Neural crest cell (in vitro differentiated cells): ENCODE measurements at regions not wholly inside any gene's neighbourhood (a gene's known extent, or its start where the extent isn't known, plus 50 kb on each side); places are given as distances from the start of the nearest gene placed in this dataset.

ENCODE experiments used
- DNase-seq: peaks from one replicate; pipeline ENCODE4 v3.0.0; 2021; ENCODE audit warnings: low read depth, mixed read lengths, low spot score
- H3K27ac Mint-ChIP-seq: one replicate; pipeline ENCODE4 v1.8.0; 2021; ENCODE audit warnings: mild to moderate bottlenecking, mixed read lengths; ENCODE audit not compliant: unreplicated experiment
- H3K27me3 Mint-ChIP-seq: 2 replicates; pipeline ENCODE4 v1.8.0; 2021; ENCODE audit warnings: low read depth, mild to moderate bottlenecking, mixed read lengths
- H3K36me3 Mint-ChIP-seq: 2 replicates; pipeline ENCODE4 v1.8.0; 2021; ENCODE audit warnings: low read depth, mild to moderate bottlenecking, mixed read lengths
- H3K4me1 Mint-ChIP-seq: 2 replicates; pipeline ENCODE4 v1.8.0; 2021; ENCODE audit warnings: mixed read lengths
- H3K4me3 Mint-ChIP-seq: one replicate; pipeline ENCODE4 v1.8.0; 2021; ENCODE audit warnings: mild to moderate bottlenecking, mixed read lengths
- H3K9me3 Mint-ChIP-seq: 2 replicates; pipeline ENCODE4 v1.8.0; 2021; ENCODE audit warnings: mixed read lengths
- CTCF ChIP-seq: fragments of 200-600 bp; sonication (generic); conservative IDR thresholded peaks from 2 replicates; pipeline ENCODE4 v1.5.0; 2021; ENCODE audit warnings: antibody characterized with exemption, mild to moderate bottlenecking

GRCh38 chr20:16124491-16124890, 448.8 kb downstream of the KIF16B start:
- Mint-ChIP-seq H3K4me1 (no peaks in the 10 kb centered on the region), H3K9me3 (peaks cover 4% of the 10 kb centered on the region), H3K27me3 (no peaks in the 10 kb centered on the region), H3K27ac (no peak overlapping the region), H3K36me3 (no peaks in the 10 kb centered on the region), H3K4me3 (no peak overlapping the region)
- TF ChIP-seq CTCF: no peak
- no peak for DNase-seq

GRCh38 chr20:16123623-16124022, 449.6 kb downstream of the KIF16B start:
- DNase-seq: no peak
- TF ChIP-seq CTCF: no peak
- H3K4me3 Mint-ChIP-seq: no peak overlapping the region
- H3K4me1 Mint-ChIP-seq: no peaks in the 10 kb centered on the region
- H3K27me3 Mint-ChIP-seq: no peaks in the 10 kb centered on the region
- peaks cover 4% of the 10 kb centered on the region for H3K9me3 Mint-ChIP-seq
- H3K36me3 Mint-ChIP-seq: no peaks in the 10 kb centered on the region
- H3K27ac Mint-ChIP-seq: no peak overlapping the region

- no peak for TF ChIP-seq CTCF
- H3K27me3 Mint-ChIP-seq: no peaks in the 10 kb centered on the region
- no peaks in the 10 kb centered on the region for H3K4me1 Mint-ChIP-seq
- no peak for DNase-seq
- H3K27ac Mint-ChIP-seq: no peak overlapping the region
- H3K9me3 Mint-ChIP-seq: peaks cover 11% of the 10 kb centered on the region
- peaks cover 4% of the 10 kb centered on the region for H3K36me3 Mint-ChIP-seq
- H3K4me3 Mint-ChIP-seq: no peak overlapping the region
Measured at GRCh38 chr20:16119909-16120308, 453.3 kb downstream of the KIF16B start.

- Mint-ChIP-seq H3K9me3 (peaks cover 15% of the 10 kb centered on the region), H3K27me3 (no peaks in the 10 kb centered on the region), H3K27ac (no peak overlapping the region), H3K4me3 (no peak overlapping the region), H3K36me3 (peaks cover 10% of the 10 kb centered on the region), H3K4me1 (peaks cover 10% of the 10 kb centered on the region)
- no peak for DNase-seq
- TF ChIP-seq CTCF: no peak
Measured at GRCh38 chr20:16115911-16116552, 457.2 kb downstream of the KIF16B start.

GRCh38 chr20:16113736-16114135, 459.5 kb downstream of the KIF16B start:
- no peak overlapping the region for H3K27ac Mint-ChIP-seq
- no peaks in the 10 kb centered on the region for H3K27me3 Mint-ChIP-seq
- no peak for TF ChIP-seq CTCF
- no peak overlapping the region for H3K4me3 Mint-ChIP-seq
- peaks cover 10% of the 10 kb centered on the region for H3K36me3 Mint-ChIP-seq
- H3K9me3 Mint-ChIP-seq: peaks cover 18% of the 10 kb centered on the region
- no peak for DNase-seq
- peaks cover 20% of the 10 kb centered on the region for H3K4me1 Mint-ChIP-seq
